GM23338 (cell line): ENCODE measurements at regions not wholly inside any gene's neighbourhood (a gene's known extent, or its start where the extent isn't known, plus 50 kb on each side); places are given as distances from the start of the nearest gene placed in this dataset.

Experiments used
- ATAC-seq: fragments of 200-7000 bp; cut with Tn5 transposase; 3 replicates; pipeline ENCODE4 v1.9.1; 2020
- DNase-seq: peaks from one replicate; pipeline ENCODE4 v3.0.0-alpha.2; 2015; ENCODE audit warnings: low spot score
- H2AFZ ChIP-seq: fragments of 200-600 bp; sonication (generic); 2 replicates; pipeline ENCODE4 v1.8.0; 2016; ENCODE audit warnings: antibody characterized with exemption, mild to moderate bottlenecking, moderate library complexity
- H3F3A ChIP-seq: fragments of 200-600 bp; sonication (generic); replicated peaks from 2 replicates; pipeline ENCODE4 v1.8.0; 2017; ENCODE audit warnings: antibody characterized with exemption, mixed run types, low read depth
- H3K27ac ChIP-seq: fragments of 200-600 bp; sonication (generic); 2 replicates; pipeline ENCODE4 v1.6.1; 2016; ENCODE audit warnings: low read depth
- H3K27me3 ChIP-seq: fragments of 200-600 bp; sonication (generic); 2 replicates; pipeline ENCODE4 v1.8.0; 2016; ENCODE audit warnings: mild to moderate bottlenecking, mixed run types, moderate library complexity; ENCODE audit not compliant: insufficient read depth
- H3K36me3 ChIP-seq: fragments of 200-600 bp; sonication (generic); 2 replicates; pipeline ENCODE4 v1.8.0; 2016; ENCODE audit warnings: mild to moderate bottlenecking; ENCODE audit not compliant: insufficient read depth
- H3K4me1 ChIP-seq: fragments of 200-600 bp; sonication (generic); 2 replicates; pipeline ENCODE4 v1.8.0; 2016; ENCODE audit warnings: mild to moderate bottlenecking, moderate library complexity; ENCODE audit not compliant: insufficient read depth
- H3K4me2 ChIP-seq: fragments of 200-600 bp; sonication (generic); 2 replicates; pipeline ENCODE4 v1.7.1; 2017; ENCODE audit warnings: mixed run types
- H3K4me3 ChIP-seq: fragments of 200-600 bp; sonication (generic); 2 replicates; pipeline ENCODE4 v1.6.1; 2016; ENCODE audit warnings: mixed run types
- H3K79me2 ChIP-seq: fragments of 200-600 bp; sonication (generic); replicated peaks from 2 replicates; pipeline ENCODE4 v1.8.0; 2017; ENCODE audit warnings: mild to moderate bottlenecking; ENCODE audit not compliant: insufficient read depth
- H3K9me2 ChIP-seq: fragments of 200-600 bp; sonication (generic); 2 replicates; pipeline ENCODE4 v1.8.0; 2017; ENCODE audit not compliant: insufficient read depth
- H4K20me1 ChIP-seq: fragments of 200-600 bp; sonication (generic); replicated peaks from 2 replicates; pipeline ENCODE4 v1.8.0; 2017; ENCODE audit warnings: mild to moderate bottlenecking; ENCODE audit not compliant: insufficient read depth
- H3K27ac Mint-ChIP-seq: 2 replicates; pipeline ENCODE4 v1.8.0; 2020; ENCODE audit warnings: inconsistent platforms, mild to moderate bottlenecking, moderate library complexity, mixed read lengths
- H3K27me3 Mint-ChIP-seq: 3 replicates; pipeline ENCODE4 v1.8.0; 2022; ENCODE audit warnings: low read depth, mild to moderate bottlenecking, moderate library complexity, mixed read lengths, inconsistent platforms; ENCODE audit not compliant: insufficient read depth, poor library complexity
- H3K36me3 Mint-ChIP-seq: 3 replicates; pipeline ENCODE4 v1.8.0; 2021; ENCODE audit warnings: low read depth, mild to moderate bottlenecking, inconsistent platforms, moderate library complexity, mixed read lengths
- H3K4me1 Mint-ChIP-seq: 3 replicates; pipeline ENCODE4 v1.8.0; 2020; ENCODE audit warnings: mild to moderate bottlenecking, inconsistent platforms, mixed read lengths
- H3K4me3 Mint-ChIP-seq: 3 replicates; pipeline ENCODE4 v1.8.0; 2021; ENCODE audit warnings: moderate library complexity, mild to moderate bottlenecking, inconsistent platforms, mixed read lengths
- H3K9me3 Mint-ChIP-seq: 3 replicates; pipeline ENCODE4 v1.8.0; 2020; ENCODE audit warnings: moderate library complexity, mild to moderate bottlenecking, inconsistent platforms, mixed read lengths
- CREB1 ChIP-seq: fragments of 250-450 bp; sonication (Bioruptor Pico); IDR thresholded peaks from 2 replicates; pipeline ENCODE4 v1.5.0; 2020; ENCODE audit warnings: low read depth, mild to moderate bottlenecking, moderate library complexity
- EZH2 ChIP-seq: fragments of 200-600 bp; sonication (generic); IDR thresholded peaks from one replicate; pipeline ENCODE4 v1.8.0; 2017; ENCODE audit warnings: antibody characterized with exemption, mild to moderate bottlenecking, low read depth; ENCODE audit not compliant: unreplicated experiment
- NANOG ChIP-seq: IDR thresholded peaks from 2 replicates; pipeline ENCODE4 v1.6.1; 2016; ENCODE audit warnings: antibody characterized with exemption, borderline replicate concordance
- POLR2AphosphoS5 ChIP-seq: IDR thresholded peaks from 2 replicates; pipeline ENCODE4 v1.6.1; 2016; ENCODE audit warnings: antibody characterized with exemption, low read depth
- REST ChIP-seq: IDR thresholded peaks from one replicate; pipeline ENCODE4 v1.6.1; 2018; ENCODE audit warnings: antibody characterized with exemption; ENCODE audit not compliant: unreplicated experiment
- STAT1 ChIP-seq: IDR thresholded peaks from one replicate; pipeline ENCODE4 v1.6.1; 2016; ENCODE audit warnings: antibody characterized with exemption; ENCODE audit not compliant: unreplicated experiment
- ZNF331 ChIP-seq: fragments of 250-450 bp; sonication (Bioruptor Pico); IDR thresholded peaks from 2 replicates; pipeline ENCODE4 v1.5.0; 2020; ENCODE audit warnings: low read depth, mild to moderate bottlenecking, moderate library complexity
- TF ChIP-seq, protein P1 (sequence below): IDR thresholded peaks from 2 replicates; pipeline ENCODE4 v1.6.1; 2016; ENCODE audit warnings: antibody characterized with exemption
- TF ChIP-seq, protein P2 (sequence below): fragments of 250-450 bp; sonication (Bioruptor Pico); IDR thresholded peaks from 2 replicates; pipeline ENCODE4 v1.5.0; 2020; ENCODE audit warnings: mild to moderate bottlenecking, moderate library complexity

GRCh38 chr11:95588821-95589220, 200.8 kb downstream of the FAM76B start:
- no peaks in the 10 kb centered on the region for H3K79me2 ChIP-seq
- no peak overlapping the region for H3K4me2 ChIP-seq
- H3K27ac ChIP-seq, result no peak overlapping the region
- H3K36me3 ChIP-seq, result no peaks in the 10 kb centered on the region
- 0 out of 2 replicates have a peak, but pooled peaks cover 5% of the 10 kb centered on the region for H3K4me1 ChIP-seq
- no peaks in the 10 kb centered on the region for H4K20me1 ChIP-seq
- TF ChIP-seq NANOG (no peak), ZNF331 (CRISPR knock-in tag) (no peak), CREB1 (no peak), STAT1 (no peak), POLR2AphosphoS5 (no peak), REST (no peak), EZH2 (no peak)
- TF ChIP-seq, protein P1, sequence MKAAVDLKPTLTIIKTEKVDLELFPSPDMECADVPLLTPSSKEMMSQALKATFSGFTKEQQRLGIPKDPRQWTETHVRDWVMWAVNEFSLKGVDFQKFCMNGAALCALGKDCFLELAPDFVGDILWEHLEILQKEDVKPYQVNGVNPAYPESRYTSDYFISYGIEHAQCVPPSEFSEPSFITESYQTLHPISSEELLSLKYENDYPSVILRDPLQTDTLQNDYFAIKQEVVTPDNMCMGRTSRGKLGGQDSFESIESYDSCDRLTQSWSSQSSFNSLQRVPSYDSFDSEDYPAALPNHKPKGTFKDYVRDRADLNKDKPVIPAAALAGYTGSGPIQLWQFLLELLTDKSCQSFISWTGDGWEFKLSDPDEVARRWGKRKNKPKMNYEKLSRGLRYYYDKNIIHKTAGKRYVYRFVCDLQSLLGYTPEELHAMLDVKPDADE, result no peak
- TF ChIP-seq, protein P2, sequence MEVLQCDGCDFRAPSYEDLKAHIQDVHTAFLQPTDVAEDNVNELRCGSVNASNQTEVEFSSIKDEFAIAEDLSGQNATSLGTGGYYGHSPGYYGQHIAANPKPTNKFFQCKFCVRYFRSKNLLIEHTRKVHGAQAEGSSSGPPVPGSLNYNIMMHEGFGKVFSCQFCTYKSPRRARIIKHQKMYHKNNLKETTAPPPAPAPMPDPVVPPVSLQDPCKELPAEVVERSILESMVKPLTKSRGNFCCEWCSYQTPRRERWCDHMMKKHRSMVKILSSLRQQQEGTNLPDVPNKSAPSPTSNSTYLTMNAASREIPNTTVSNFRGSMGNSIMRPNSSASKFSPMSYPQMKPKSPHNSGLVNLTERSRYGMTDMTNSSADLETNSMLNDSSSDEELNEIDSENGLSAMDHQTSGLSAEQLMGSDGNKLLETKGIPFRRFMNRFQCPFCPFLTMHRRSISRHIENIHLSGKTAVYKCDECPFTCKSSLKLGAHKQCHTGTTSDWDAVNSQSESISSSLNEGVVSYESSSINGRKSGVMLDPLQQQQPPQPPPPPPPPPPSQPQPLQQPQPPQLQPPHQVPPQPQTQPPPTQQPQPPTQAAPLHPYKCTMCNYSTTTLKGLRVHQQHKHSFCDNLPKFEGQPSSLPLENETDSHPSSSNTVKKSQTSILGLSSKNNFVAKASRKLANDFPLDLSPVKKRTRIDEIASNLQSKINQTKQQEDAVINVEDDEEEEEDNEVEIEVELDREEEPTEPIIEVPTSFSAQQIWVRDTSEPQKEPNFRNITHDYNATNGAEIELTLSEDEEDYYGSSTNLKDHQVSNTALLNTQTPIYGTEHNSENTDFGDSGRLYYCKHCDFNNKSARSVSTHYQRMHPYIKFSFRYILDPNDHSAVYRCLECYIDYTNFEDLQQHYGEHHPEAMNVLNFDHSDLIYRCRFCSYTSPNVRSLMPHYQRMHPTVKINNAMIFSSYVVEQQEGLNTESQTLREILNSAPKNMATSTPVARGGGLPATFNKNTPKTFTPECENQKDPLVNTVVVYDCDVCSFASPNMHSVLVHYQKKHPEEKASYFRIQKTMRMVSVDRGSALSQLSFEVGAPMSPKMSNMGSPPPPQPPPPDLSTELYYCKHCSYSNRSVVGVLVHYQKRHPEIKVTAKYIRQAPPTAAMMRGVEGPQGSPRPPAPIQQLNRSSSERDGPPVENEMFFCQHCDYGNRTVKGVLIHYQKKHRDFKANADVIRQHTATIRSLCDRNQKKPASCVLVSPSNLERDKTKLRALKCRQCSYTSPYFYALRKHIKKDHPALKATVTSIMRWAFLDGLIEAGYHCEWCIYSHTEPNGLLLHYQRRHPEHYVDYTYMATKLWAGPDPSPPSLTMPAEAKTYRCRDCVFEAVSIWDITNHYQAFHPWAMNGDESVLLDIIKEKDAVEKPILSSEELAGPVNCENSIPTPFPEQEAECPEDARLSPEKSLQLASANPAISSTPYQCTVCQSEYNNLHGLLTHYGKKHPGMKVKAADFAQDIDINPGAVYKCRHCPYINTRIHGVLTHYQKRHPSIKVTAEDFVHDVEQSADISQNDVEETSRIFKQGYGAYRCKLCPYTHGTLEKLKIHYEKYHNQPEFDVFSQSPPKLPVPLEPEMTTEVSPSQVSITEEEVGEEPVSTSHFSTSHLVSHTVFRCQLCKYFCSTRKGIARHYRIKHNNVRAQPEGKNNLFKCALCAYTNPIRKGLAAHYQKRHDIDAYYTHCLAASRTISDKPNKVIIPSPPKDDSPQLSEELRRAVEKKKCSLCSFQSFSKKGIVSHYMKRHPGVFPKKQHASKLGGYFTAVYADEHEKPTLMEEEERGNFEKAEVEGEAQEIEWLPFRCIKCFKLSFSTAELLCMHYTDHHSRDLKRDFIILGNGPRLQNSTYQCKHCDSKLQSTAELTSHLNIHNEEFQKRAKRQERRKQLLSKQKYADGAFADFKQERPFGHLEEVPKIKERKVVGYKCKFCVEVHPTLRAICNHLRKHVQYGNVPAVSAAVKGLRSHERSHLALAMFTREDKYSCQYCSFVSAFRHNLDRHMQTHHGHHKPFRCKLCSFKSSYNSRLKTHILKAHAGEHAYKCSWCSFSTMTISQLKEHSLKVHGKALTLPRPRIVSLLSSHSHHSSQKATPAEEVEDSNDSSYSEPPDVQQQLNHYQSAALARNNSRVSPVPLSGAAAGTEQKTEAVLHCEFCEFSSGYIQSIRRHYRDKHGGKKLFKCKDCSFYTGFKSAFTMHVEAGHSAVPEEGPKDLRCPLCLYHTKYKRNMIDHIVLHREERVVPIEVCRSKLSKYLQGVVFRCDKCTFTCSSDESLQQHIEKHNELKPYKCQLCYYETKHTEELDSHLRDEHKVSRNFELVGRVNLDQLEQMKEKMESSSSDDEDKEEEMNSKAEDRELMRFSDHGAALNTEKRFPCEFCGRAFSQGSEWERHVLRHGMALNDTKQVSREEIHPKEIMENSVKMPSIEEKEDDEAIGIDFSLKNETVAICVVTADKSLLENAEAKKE (CRISPR knock-in tag), result no peak
- ATAC-seq (no peak), DNase-seq (no peak)
- Mint-ChIP-seq H3K9me3 (no peaks in the 10 kb centered on the region), H3K27ac (no peak overlapping the region), H3K4me1 (peaks cover 7% of the 10 kb centered on the region), H3K36me3 (no peaks in the 10 kb centered on the region), H3K27me3 (peaks cover 2% of the 10 kb centered on the region), H3K4me3 (no peak overlapping the region)
- no peak overlapping the region for H3K4me3 ChIP-seq
- no peaks in the 10 kb centered on the region for H3K27me3 ChIP-seq
- H3K9me2 ChIP-seq, result no peaks in the 10 kb centered on the region; the same call in 1 of the 2 replicates
- no peak overlapping the region for H2AFZ ChIP-seq
- H3F3A ChIP-seq, result no peaks in the 10 kb centered on the region
